Activated CD4-positive, alpha-beta memory T cell treated with anti-CD3 and anti-CD28 coated beads for 36 hours (primary cell): ENCODE measurements at regions not wholly inside any gene's neighbourhood (a gene's known extent, or its start where the extent isn't known, plus 50 kb on each side); places are given as distances from the start of the nearest gene placed in this dataset.

ENCODE experiments used
- CTCF ChIA-PET: fragments of 350-600 bp; sonication (Branson Sonifier 250); formaldehyde crosslinking; loops from one replicate; lab custom pipeline; 2021; ENCODE audit warnings: antibody characterized with exemption, inconsistent platforms; lab: Charles Lee
- POLR2A ChIA-PET: fragments of 350-600 bp; sonication (Branson Sonifier 250); formaldehyde crosslinking; loops from one replicate; lab custom pipeline; 2021; ENCODE audit warnings: antibody characterized with exemption; lab: Charles Lee
- DNase-seq: peaks from one replicate; pipeline ENCODE4 v3.0.0-alpha.2; 2020
- H3K27ac Mint-ChIP-seq: one replicate; pipeline ENCODE4 v1.8.0; 2021; ENCODE audit warnings: mixed read lengths
- H3K27me3 Mint-ChIP-seq: one replicate; pipeline ENCODE4 v1.8.0; 2021; ENCODE audit warnings: mixed read lengths
- H3K36me3 Mint-ChIP-seq: one replicate; pipeline ENCODE4 v1.8.0; 2021; ENCODE audit warnings: mixed read lengths
- H3K4me1 Mint-ChIP-seq: one replicate; pipeline ENCODE4 v1.8.0; 2021; ENCODE audit warnings: low read depth, mixed read lengths
- H3K4me3 Mint-ChIP-seq: one replicate; pipeline ENCODE4 v1.8.0; 2021; ENCODE audit warnings: mild to moderate bottlenecking, mixed read lengths
- H3K9me3 Mint-ChIP-seq: one replicate; pipeline ENCODE4 v1.8.0; 2021; ENCODE audit warnings: mixed read lengths
- intact Hi-C: fragments of 100-400 bp; cut with micrococcal nuclease; formaldehyde crosslinking; loops from one replicate; pipeline ENCODE4 v1.15.1; 2023

GRCh38 chr15:47493357-47494247 is 223.7 kb upstream of the SEMA6D start:
- CTCF ChIA-PET, result no interaction called here
- no peaks in the 10 kb centered on the region for H3K9me3 Mint-ChIP-seq
- H3K4me1 Mint-ChIP-seq, result no peaks in the 10 kb centered on the region
- intact Hi-C loops, result no loop called here
- H3K36me3 Mint-ChIP-seq, result no peaks in the 10 kb centered on the region
- no peak overlapping the region for H3K27ac Mint-ChIP-seq
- DNase-seq, result no peak
- POLR2A ChIA-PET, result no interaction called here
- H3K4me3 Mint-ChIP-seq, result no peak overlapping the region
- H3K27me3 Mint-ChIP-seq, result no peaks in the 10 kb centered on the region

GRCh38 chr15:47496343-47497185 is 220.7 kb upstream of the SEMA6D start:
- CTCF ChIA-PET, result no interaction called here
- Mint-ChIP-seq H3K36me3 (no peaks in the 10 kb centered on the region), H3K27me3 (no peaks in the 10 kb centered on the region), H3K9me3 (no peaks in the 10 kb centered on the region), H3K4me1 (no peaks in the 10 kb centered on the region), H3K4me3 (no peak overlapping the region), H3K27ac (no peak overlapping the region)
- DNase-seq, result no peak
- POLR2A ChIA-PET, result no interaction called here
- intact Hi-C loops, result no loop called here

- no peak overlapping the region for H3K4me3 Mint-ChIP-seq
- H3K9me3 Mint-ChIP-seq, result no peaks in the 10 kb centered on the region
- no peaks in the 10 kb centered on the region for H3K36me3 Mint-ChIP-seq
- no peak for DNase-seq
- CTCF ChIA-PET, result no interaction called here
- H3K27me3 Mint-ChIP-seq, result no peaks in the 10 kb centered on the region
- intact Hi-C loops, result no loop called here
- no peak overlapping the region for H3K27ac Mint-ChIP-seq
- no peaks in the 10 kb centered on the region for H3K4me1 Mint-ChIP-seq
- POLR2A ChIA-PET, result no interaction called here
These were observed 216.5 kb upstream of the SEMA6D start for GRCh38 chr15:47500842-47501241.

GRCh38 chr15:47502041-47502440 is 215.3 kb upstream of the SEMA6D start:
- Mint-ChIP-seq H3K36me3 (no peaks in the 10 kb centered on the region), H3K4me1 (no peaks in the 10 kb centered on the region), H3K9me3 (no peaks in the 10 kb centered on the region), H3K27ac (no peak overlapping the region), H3K27me3 (no peaks in the 10 kb centered on the region), H3K4me3 (no peak overlapping the region)
- no peak for DNase-seq
- POLR2A ChIA-PET, result no interaction called here
- CTCF ChIA-PET, result no interaction called here
- intact Hi-C loops, result no loop called here

- intact Hi-C loops, result no loop called here
- Mint-ChIP-seq H3K9me3 (no peaks in the 10 kb centered on the region), H3K4me3 (no peak overlapping the region), H3K27ac (no peak overlapping the region), H3K36me3 (no peaks in the 10 kb centered on the region), H3K27me3 (no peaks in the 10 kb centered on the region), H3K4me1 (no peaks in the 10 kb centered on the region)
- CTCF ChIA-PET, result no interaction called here
- DNase-seq, result no peak
- POLR2A ChIA-PET, result no interaction called here
These were observed 213.4 kb upstream of the SEMA6D start for GRCh38 chr15:47503876-47504275.

- Mint-ChIP-seq H3K27me3 (no peaks in the 10 kb centered on the region), H3K36me3 (no peaks in the 10 kb centered on the region), H3K27ac (no peak overlapping the region), H3K4me1 (no peaks in the 10 kb centered on the region), H3K4me3 (no peak overlapping the region), H3K9me3 (no peaks in the 10 kb centered on the region)
- no peak for DNase-seq
- ChIA-PET CTCF (no interaction called here), POLR2A (no interaction called here)
- intact Hi-C loops, result no loop called here
These were observed 212.6 kb upstream of the SEMA6D start for GRCh38 chr15:47504624-47505256.

- Mint-ChIP-seq H3K36me3 (no peaks in the 10 kb centered on the region), H3K9me3 (no peaks in the 10 kb centered on the region), H3K27me3 (no peaks in the 10 kb centered on the region), H3K27ac (no peak overlapping the region), H3K4me1 (no peaks in the 10 kb centered on the region), H3K4me3 (no peak overlapping the region)
- DNase-seq, result no peak
- POLR2A ChIA-PET, result no interaction called here
- CTCF ChIA-PET, result no interaction called here
- intact Hi-C loops, result no loop called here
These were observed 211.5 kb upstream of the SEMA6D start for GRCh38 chr15:47505712-47506328.

GRCh38 chr15:47506329-47507100 is 210.8 kb upstream of the SEMA6D start:
- H3K4me3 Mint-ChIP-seq, result no peak overlapping the region
- ChIA-PET POLR2A (no interaction called here), CTCF (no interaction called here)
- no peaks in the 10 kb centered on the region for H3K36me3 Mint-ChIP-seq
- no peak overlapping the region for H3K27ac Mint-ChIP-seq
- no peaks in the 10 kb centered on the region for H3K27me3 Mint-ChIP-seq
- no peaks in the 10 kb centered on the region for H3K4me1 Mint-ChIP-seq
- no peaks in the 10 kb centered on the region for H3K9me3 Mint-ChIP-seq
- no peak for DNase-seq
- intact Hi-C loops, result no loop called here

- POLR2A ChIA-PET, result no interaction called here
- Mint-ChIP-seq H3K4me3 (no peak overlapping the region), H3K9me3 (no peaks in the 10 kb centered on the region), H3K36me3 (no peaks in the 10 kb centered on the region), H3K4me1 (no peaks in the 10 kb centered on the region), H3K27me3 (no peaks in the 10 kb centered on the region), H3K27ac (no peak overlapping the region)
- CTCF ChIA-PET, result no interaction called here
- intact Hi-C loops, result no loop called here
- DNase-seq, result no peak
These were observed 209.9 kb upstream of the SEMA6D start for GRCh38 chr15:47507221-47507985.

GRCh38 chr15:47511261-47511660 is 206.0 kb upstream of the SEMA6D start:
- Mint-ChIP-seq H3K27me3 (no peaks in the 10 kb centered on the region), H3K9me3 (no peaks in the 10 kb centered on the region), H3K4me1 (no peaks in the 10 kb centered on the region), H3K36me3 (no peaks in the 10 kb centered on the region), H3K27ac (no peak overlapping the region), H3K4me3 (no peak overlapping the region)
- ChIA-PET CTCF (no interaction called here), POLR2A (no interaction called here)
- intact Hi-C loops, result no loop called here
- no peak for DNase-seq

- no peaks in the 10 kb centered on the region for H3K4me1 Mint-ChIP-seq
- no peak overlapping the region for H3K4me3 Mint-ChIP-seq
- H3K9me3 Mint-ChIP-seq, result no peaks in the 10 kb centered on the region
- H3K27me3 Mint-ChIP-seq, result no peaks in the 10 kb centered on the region
- no peak overlapping the region for H3K27ac Mint-ChIP-seq
- CTCF ChIA-PET, result no interaction called here
- intact Hi-C loops, result no loop called here
- no peaks in the 10 kb centered on the region for H3K36me3 Mint-ChIP-seq
- DNase-seq, result no peak
- POLR2A ChIA-PET, result no interaction called here
These were observed 203.8 kb upstream of the SEMA6D start for GRCh38 chr15:47513471-47513870.
